Lower leg skin (tissue), 4 donors: ENCODE measurements at regions not wholly inside any gene's neighbourhood (a gene's known extent, or its start where the extent isn't known, plus 50 kb on each side); places are given as distances from the start of the nearest gene placed in this dataset.

ENCODE experiments used
- DNase-seq, 2 donors: peaks; one replicate each; pipeline ENCODE4 v3.0.0-alpha.2; 2019; ENCODE audit warnings: low spot score in 2 of 2
- H3K4me3 ChIP-seq: fragments of 200-600 bp; sonication (generic); 2 replicates; pipeline ENCODE4 v1.5.1; 2017; ENCODE audit warnings: mild to moderate bottlenecking, low read depth; ENCODE audit not compliant: poor library complexity, severe bottlenecking
- CTCF ChIP-seq, 3 donors: fragments of 450-650 bp; IDR thresholded peaks; one replicate each; pipeline ENCODE4 v1.5.1; 2016; ENCODE audit warnings: antibody characterized with exemption in 3 of 3, mild to moderate bottlenecking in 3 of 3, moderate library complexity in 2 of 3
- POLR2A ChIP-seq, 2 donors: fragments of 450-650 bp; IDR thresholded peaks; one replicate each; pipeline ENCODE4 v1.6.1; 2016 to 2017; ENCODE audit warnings: antibody characterized with exemption in 2 of 2, mild to moderate bottlenecking in 1 of 2, moderate library complexity in 1 of 2
- WGBS, 2 donors: methylation state at CpG; one replicate each; pipeline ENCODE4 v1.1.5; 2018; 5-methylcytosine and 5-hydroxymethylcytosine counted together
- intact Hi-C: fragments of 100-400 bp; cut with DNase I; formaldehyde crosslinking; loops from one replicate; pipeline ENCODE4 v1.15.0; 2023; ENCODE audit warnings: low total_unique reads

GRCh38 chr3:110492876-110493275 lies 578.7 kb upstream of the NECTIN3 start:
- WGBS, 2 donors, result 71 to 75% methylated on average over 2 of the region's 2 CpGs
- no peak for DNase-seq
- no peak overlapping the region for H3K4me3 ChIP-seq
- TF ChIP-seq POLR2A (IDR thresholded peaks at IDR 0.05) (no peak), CTCF (IDR thresholded peaks at IDR 0.05) (no peak)
- intact Hi-C loops, result no loop called here

GRCh38 chr3:110493438-110494092 lies 578.1 kb upstream of the NECTIN3 start:
- intact Hi-C loops, result no loop called here
- no peak for DNase-seq

GRCh38 chr3:110494093-110494490 lies 577.5 kb upstream of the NECTIN3 start:
- intact Hi-C loops, result no loop called here
- H3K4me3 ChIP-seq, result no peak overlapping the region
- no peak for DNase-seq
- no peak for TF ChIP-seq POLR2A (IDR thresholded peaks at IDR 0.05)
- no peak for TF ChIP-seq CTCF (IDR thresholded peaks at IDR 0.05)
- WGBS, 2 donors, result 50 to 59% methylated on average over 1 of the region's 1 CpG

More at GRCh38 chr3:110493438-110494092, 578.1 kb upstream of the NECTIN3 start:
- TF ChIP-seq CTCF (IDR thresholded peaks at IDR 0.05) (no peak), POLR2A (IDR thresholded peaks at IDR 0.05) (no peak)
- H3K4me3 ChIP-seq, result no peak overlapping the region

GRCh38 chr3:110494728-110495127 lies 576.9 kb upstream of the NECTIN3 start:
- WGBS, 2 donors, result 77 to 89% methylated on average over 8 of the region's 8 CpGs

GRCh38 chr3:110495201-110495927 lies 576.3 kb upstream of the NECTIN3 start:
- DNase-seq, result no peak
- H3K4me3 ChIP-seq, result no peak overlapping the region
- intact Hi-C loops, result no loop called here
- TF ChIP-seq CTCF (IDR thresholded peaks at IDR 0.05), result no peak
- no peak for TF ChIP-seq POLR2A (IDR thresholded peaks at IDR 0.05)
- WGBS, 2 donors, result 71 to 75% methylated on average over 9 of the region's 9 CpGs

More at GRCh38 chr3:110494728-110495127, 576.9 kb upstream of the NECTIN3 start:
- DNase-seq, result no peak
- no peak for TF ChIP-seq POLR2A (IDR thresholded peaks at IDR 0.05)
- TF ChIP-seq CTCF (IDR thresholded peaks at IDR 0.05), result no peak
- intact Hi-C loops, result no loop called here
- H3K4me3 ChIP-seq, result no peak overlapping the region
